ENCODE measurements at regions not wholly inside any gene's neighbourhood (a gene's known extent, or its start where the extent isn't known, plus 50 kb on each side); places are given as distances from the start of the nearest gene placed in this dataset.

GRCh38 chr13:82206241-82206640, 1676.0 kb downstream of the SLITRK1 start:
- TF ChIP-seq CTCF (IDR thresholded peaks at IDR 0.05; ENCODE audit: poor library complexity, severe bottlenecking) (no peak), TAF1 (IDR thresholded peaks at IDR 0.05; ENCODE audit: low read depth) (no peak), EP300 (conservative IDR thresholded peaks at IDR 0.05; ENCODE audit: poor library complexity, severe bottlenecking) (no peak), MXI1 (conservative IDR thresholded peaks at IDR 0.05; ENCODE audit: poor library complexity, severe bottlenecking) (no peak), EZH2 (IDR thresholded peaks at IDR 0.05; ENCODE audit: borderline replicate concordance, insufficient read depth, low read length, poor library complexity, severe bottlenecking) (no peak), POLR2AphosphoS5 (IDR thresholded peaks at IDR 0.05) (no peak)
